ENCODE measurements at regions not wholly inside any gene's neighbourhood (a gene's known extent, or its start where the extent isn't known, plus 50 kb on each side); places are given as distances from the start of the nearest gene placed in this dataset.

GRCh38 chr7:25970911-25971310 lies 181.1 kb upstream of the NFE2L3 start:
- no peak overlapping the region for H3K27ac ChIP-seq (ENCODE audit: low read depth in 1 of 2, low read length in 2 of 2)
- H3K4me3 ChIP-seq (ENCODE audit: low read length), result no peak overlapping the region
- no peaks in the 10 kb centered on the region for H3K36me3 Mint-ChIP-seq (ENCODE audit: low read depth)
- no peak overlapping the region for H3K27ac Mint-ChIP-seq
- H3K4me1 Mint-ChIP-seq (ENCODE audit: low read depth), result peaks cover 19% of the 10 kb centered on the region
- H3K9me3 ChIP-seq (ENCODE audit: control insufficient read depth in 1 of 2, insufficient read depth in 1 of 2, low read length in 2 of 2), result no peaks in the 10 kb centered on the region
- TF ChIP-seq, protein P1, sequence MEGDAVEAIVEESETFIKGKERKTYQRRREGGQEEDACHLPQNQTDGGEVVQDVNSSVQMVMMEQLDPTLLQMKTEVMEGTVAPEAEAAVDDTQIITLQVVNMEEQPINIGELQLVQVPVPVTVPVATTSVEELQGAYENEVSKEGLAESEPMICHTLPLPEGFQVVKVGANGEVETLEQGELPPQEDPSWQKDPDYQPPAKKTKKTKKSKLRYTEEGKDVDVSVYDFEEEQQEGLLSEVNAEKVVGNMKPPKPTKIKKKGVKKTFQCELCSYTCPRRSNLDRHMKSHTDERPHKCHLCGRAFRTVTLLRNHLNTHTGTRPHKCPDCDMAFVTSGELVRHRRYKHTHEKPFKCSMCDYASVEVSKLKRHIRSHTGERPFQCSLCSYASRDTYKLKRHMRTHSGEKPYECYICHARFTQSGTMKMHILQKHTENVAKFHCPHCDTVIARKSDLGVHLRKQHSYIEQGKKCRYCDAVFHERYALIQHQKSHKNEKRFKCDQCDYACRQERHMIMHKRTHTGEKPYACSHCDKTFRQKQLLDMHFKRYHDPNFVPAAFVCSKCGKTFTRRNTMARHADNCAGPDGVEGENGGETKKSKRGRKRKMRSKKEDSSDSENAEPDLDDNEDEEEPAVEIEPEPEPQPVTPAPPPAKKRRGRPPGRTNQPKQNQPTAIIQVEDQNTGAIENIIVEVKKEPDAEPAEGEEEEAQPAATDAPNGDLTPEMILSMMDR (IDR thresholded peaks at IDR 0.05), result no peak
- intact Hi-C loops (cut with DNase I, micrococcal nuclease), result no loop called here
- DNase-seq (no peak), ATAC-seq (ENCODE audit: poor library complexity) (no peak)
- H3K36me3 ChIP-seq (ENCODE audit: insufficient read depth, low read length), result no peaks in the 10 kb centered on the region
- peaks cover 34% of the 10 kb centered on the region for H3K27me3 Mint-ChIP-seq
- CTCF ChIA-PET, result no interaction called here
- peaks cover 19% of the 10 kb centered on the region for H3K4me1 ChIP-seq (ENCODE audit: insufficient read depth, low read length)
- peaks cover 0 to 5% of the 10 kb centered on the region in 2 experiments for H3K27me3 ChIP-seq (ENCODE audit: control insufficient read depth in 1 of 2, insufficient read depth in 2 of 2, low read length in 2 of 2)
- POLR2A ChIA-PET, result no interaction called here
- H3K9me3 Mint-ChIP-seq, result peaks cover under 1% of the 10 kb centered on the region
- no peak overlapping the region for H3K4me3 Mint-ChIP-seq

DNA sequence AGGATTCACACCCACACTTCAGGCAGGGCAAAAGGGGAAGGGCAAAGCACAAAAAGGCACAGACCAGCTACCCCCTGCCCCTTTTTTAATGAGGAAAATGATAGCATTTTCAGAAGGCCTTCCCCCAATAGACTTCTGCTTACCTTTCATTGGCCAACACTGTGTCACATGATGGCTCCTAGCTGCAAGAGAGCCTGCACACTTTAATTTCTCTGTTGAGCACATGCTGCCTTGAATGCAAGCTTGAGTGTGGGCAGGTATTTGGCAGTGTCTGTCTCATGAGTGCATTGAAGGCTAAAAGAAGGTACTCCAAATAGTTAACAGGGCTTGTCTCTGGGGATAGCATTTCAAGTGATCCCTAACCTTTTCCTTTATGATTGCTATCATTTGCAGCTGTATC lies 175.4 kb upstream of the NFE2L3 start:
- peaks cover 8% of the 10 kb centered on the region for H3K27me3 Mint-ChIP-seq
- TF ChIP-seq, protein P1 (IDR thresholded peaks at IDR 0.05), result no peak

DNA sequence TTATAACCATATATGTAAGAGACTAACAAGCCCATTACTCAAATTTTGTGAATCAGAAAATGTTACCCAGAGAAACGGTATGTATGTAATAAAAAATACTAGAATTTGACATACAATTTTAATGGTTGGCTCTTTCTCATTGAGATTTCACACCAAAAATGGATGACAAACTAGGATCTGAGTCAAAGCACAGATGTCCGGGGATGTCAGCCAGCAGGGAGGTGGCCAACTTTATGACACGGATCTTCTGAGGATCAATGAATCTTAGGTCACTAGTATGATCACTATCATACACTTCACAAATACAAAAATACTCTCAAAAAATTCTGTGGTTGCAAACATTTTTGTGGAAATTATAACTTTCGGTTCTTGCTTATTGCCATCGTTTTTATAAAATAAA lies 173.5 kb upstream of the NFE2L3 start:
- CTCF ChIA-PET, result no interaction called here

More for the DNA sequence above, 175.4 kb upstream of the NFE2L3 start:
- H3K36me3 ChIP-seq (ENCODE audit: insufficient read depth, low read length), result no peaks in the 10 kb centered on the region
- ATAC-seq (ENCODE audit: poor library complexity) (no peak), DNase-seq (no peak)
- H3K4me1 ChIP-seq (ENCODE audit: insufficient read depth, low read length), result no peaks in the 10 kb centered on the region
- no peak overlapping the region for H3K27ac Mint-ChIP-seq
- no peaks in the 10 kb centered on the region for H3K27me3 ChIP-seq (ENCODE audit: control insufficient read depth in 1 of 2, insufficient read depth in 2 of 2, low read length in 2 of 2)
- no peaks in the 10 kb centered on the region for H3K36me3 Mint-ChIP-seq (ENCODE audit: low read depth)
- H3K9me3 Mint-ChIP-seq, result peaks cover 2% of the 10 kb centered on the region
- H3K27ac ChIP-seq (ENCODE audit: low read depth in 1 of 2, low read length in 2 of 2), result no peak overlapping the region
- H3K4me3 ChIP-seq (ENCODE audit: low read length), result no peak overlapping the region
- POLR2A ChIA-PET, result no interaction called here
- H3K9me3 ChIP-seq (ENCODE audit: control insufficient read depth in 1 of 2, insufficient read depth in 1 of 2, low read length in 2 of 2), result peaks cover 5 to 8% of the 10 kb centered on the region in 2 experiments
- H3K4me3 Mint-ChIP-seq, result no peak overlapping the region
- intact Hi-C loops (cut with DNase I, micrococcal nuclease), result no loop called here
- CTCF ChIA-PET, result interaction anchor here (0.7 kb wide), 1 partner anchor 759 kb away, joined by 3 read pairs; no protein-coding TSS in a partner anchor
- no peaks in the 10 kb centered on the region for H3K4me1 Mint-ChIP-seq (ENCODE audit: low read depth)

More for the DNA sequence above, 173.5 kb upstream of the NFE2L3 start:
- DNase-seq (no peak), ATAC-seq (ENCODE audit: poor library complexity) (no peak)
- Histone ChIP-seq H3K27ac (ENCODE audit: low read depth in 1 of 2, low read length in 2 of 2) (no peak overlapping the region), H3K4me1 (ENCODE audit: insufficient read depth, low read length) (no peaks in the 10 kb centered on the region), H3K9me3 (ENCODE audit: control insufficient read depth in 1 of 2, insufficient read depth in 1 of 2, low read length in 2 of 2) (peaks cover 5 to 8% of the 10 kb centered on the region in 2 experiments), H3K27me3 (ENCODE audit: control insufficient read depth in 1 of 2, insufficient read depth in 2 of 2, low read length in 2 of 2) (peaks cover 0 to 1% of the 10 kb centered on the region in 2 experiments), H3K4me3 (ENCODE audit: low read length) (no peak overlapping the region), H3K36me3 (ENCODE audit: insufficient read depth, low read length) (no peaks in the 10 kb centered on the region)
- peaks cover 2% of the 10 kb centered on the region for H3K9me3 Mint-ChIP-seq
- H3K4me1 Mint-ChIP-seq (ENCODE audit: low read depth), result no peaks in the 10 kb centered on the region
- intact Hi-C loops (cut with DNase I, micrococcal nuclease), result no loop called here
- TF ChIP-seq, protein P1 (IDR thresholded peaks at IDR 0.05), result no peak
- POLR2A ChIA-PET, result no interaction called here
- H3K27ac Mint-ChIP-seq, result no peak overlapping the region
- H3K36me3 Mint-ChIP-seq (ENCODE audit: low read depth), result no peaks in the 10 kb centered on the region
- peaks cover 5% of the 10 kb centered on the region for H3K27me3 Mint-ChIP-seq
- no peak overlapping the region for H3K4me3 Mint-ChIP-seq
